Stimulated activated effector memory CD8-positive, alpha-beta T cell treated with anti-CD3 and anti-CD28 coated beads, Interleukin-12 subunit alpha, Interleukin-12 subunit beta, amount 100 ng/mL, for 72 hours (primary cell): ENCODE measurements at regions not wholly inside any gene's neighbourhood (a gene's known extent, or its start where the extent isn't known, plus 50 kb on each side); places are given as distances from the start of the nearest gene placed in this dataset.
"Not testable (repeated sequence)": the region's sequence is repeated elsewhere in the genome, so short reads cannot be mapped to it uniquely, and the experiment has no call there.

Source experiments
- ATAC-seq: fragments of 150-1000 bp; cut with Tn5 transposase; 2 replicates; pipeline ENCODE4 v1.10.0; 2021
- DNase-seq, 2 donors: peaks; one replicate each; pipeline ENCODE4 v3.0.0; 2021 to 2022; ENCODE audit warnings: low spot score in 2 of 2
- H3K27ac Mint-ChIP-seq: one replicate; pipeline ENCODE4 v1.8.0; 2022; ENCODE audit warnings: mild to moderate bottlenecking, mixed read lengths
- H3K36me3 Mint-ChIP-seq: one replicate; pipeline ENCODE4 v1.8.0; 2022; ENCODE audit warnings: mild to moderate bottlenecking, mixed read lengths
- H3K4me1 Mint-ChIP-seq: one replicate; pipeline ENCODE4 v1.8.0; 2022; ENCODE audit warnings: mixed read lengths
- H3K4me3 Mint-ChIP-seq: one replicate; pipeline ENCODE4 v1.8.0; 2022; ENCODE audit warnings: mild to moderate bottlenecking, mixed read lengths
- H3K9me3 Mint-ChIP-seq: one replicate; pipeline ENCODE4 v1.8.0; 2022; ENCODE audit warnings: mixed read lengths

DNA sequence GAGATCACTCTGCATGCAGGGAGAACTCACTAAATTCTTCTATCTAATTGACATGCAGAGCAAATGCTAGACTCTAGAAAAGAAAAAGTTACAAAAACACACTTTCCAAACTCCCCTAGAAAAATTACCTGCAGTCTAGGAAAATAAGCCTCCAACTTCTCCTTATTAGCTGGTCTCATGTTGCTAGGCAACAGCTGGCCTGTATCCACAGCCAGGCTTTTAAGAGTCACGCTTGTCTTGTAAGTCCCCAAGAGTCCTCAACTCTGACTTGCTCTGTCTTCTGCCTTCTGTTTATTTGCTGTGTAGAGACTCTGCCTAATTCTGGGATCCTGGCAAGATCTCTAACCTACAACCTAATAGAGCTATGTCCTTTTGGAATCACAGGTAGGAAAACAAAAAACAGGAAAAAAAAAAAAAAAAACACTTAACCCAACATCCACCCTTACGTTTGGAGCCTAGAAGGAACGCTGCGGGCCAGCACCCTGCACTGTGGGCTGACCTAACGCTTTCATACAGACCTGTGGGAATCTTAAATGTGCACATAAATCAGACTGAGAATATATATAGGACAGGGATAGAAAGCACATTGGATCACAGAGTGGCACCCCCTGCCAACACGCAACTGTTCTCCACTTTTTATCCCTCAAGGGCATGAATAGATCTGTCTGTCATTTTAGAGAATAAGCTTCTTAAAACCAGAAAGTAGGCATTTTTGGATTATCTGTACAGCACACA lies 117.0 kb upstream of the PTPRZ1 start:
- Mint-ChIP-seq H3K9me3 (no peaks in the 10 kb centered on the region), H3K36me3 (no peaks in the 10 kb centered on the region), H3K4me3 (no peak overlapping the region), H3K4me1 (no peaks in the 10 kb centered on the region), H3K27ac (no peak overlapping the region)
- DNase-seq (no peak), ATAC-seq (no peak)

DNA sequence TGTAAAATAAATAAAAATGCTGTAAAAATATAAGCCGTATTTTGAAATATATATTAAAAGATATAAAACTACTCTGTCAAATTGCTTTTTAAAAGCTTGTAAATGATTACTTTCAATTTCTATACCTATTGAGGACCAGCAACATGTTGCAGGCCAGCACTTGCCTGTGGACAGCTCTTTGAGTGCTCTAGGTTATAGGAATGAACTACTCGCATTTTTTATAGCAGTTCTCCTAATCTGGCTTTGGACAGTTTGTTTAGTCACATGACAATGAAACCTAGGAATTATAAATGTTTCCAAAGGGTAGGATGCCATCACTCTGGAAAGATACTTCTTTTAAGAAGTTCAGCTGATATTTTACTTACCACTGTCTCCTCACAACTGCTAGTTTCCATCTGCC lies 117.7 kb upstream of the PTPRZ1 start:
- no peak for DNase-seq
- Mint-ChIP-seq H3K4me1 (no peaks in the 10 kb centered on the region), H3K27ac (no peak overlapping the region), H3K36me3 (no peaks in the 10 kb centered on the region), H3K9me3 (no peaks in the 10 kb centered on the region), H3K4me3 (no peak overlapping the region)
- ATAC-seq = no peak

DNA sequence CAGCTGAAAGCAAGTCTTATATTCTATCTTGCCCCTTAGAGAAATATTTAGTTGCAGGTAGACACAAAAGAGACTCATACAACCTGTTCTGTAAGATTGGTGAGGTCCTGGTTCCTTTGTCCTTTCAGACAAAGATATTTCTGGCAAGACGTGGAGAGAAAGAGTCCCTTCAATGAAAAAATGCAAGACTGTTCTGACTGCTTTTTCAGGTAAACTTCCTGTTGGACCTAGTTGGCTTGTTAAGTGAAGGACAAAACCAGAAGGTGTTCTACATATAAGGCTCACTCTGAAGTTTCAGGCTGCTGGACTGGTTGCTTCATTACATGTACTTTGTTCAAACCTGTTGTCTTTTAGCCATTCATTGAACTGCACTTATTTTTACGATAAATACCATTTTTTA lies 119.0 kb upstream of the PTPRZ1 start:
- DNase-seq (no peak), ATAC-seq (no peak)
- Mint-ChIP-seq H3K27ac (no peak overlapping the region), H3K36me3 (no peaks in the 10 kb centered on the region), H3K4me1 (no peaks in the 10 kb centered on the region), H3K4me3 (no peak overlapping the region), H3K9me3 (no peaks in the 10 kb centered on the region)

DNA sequence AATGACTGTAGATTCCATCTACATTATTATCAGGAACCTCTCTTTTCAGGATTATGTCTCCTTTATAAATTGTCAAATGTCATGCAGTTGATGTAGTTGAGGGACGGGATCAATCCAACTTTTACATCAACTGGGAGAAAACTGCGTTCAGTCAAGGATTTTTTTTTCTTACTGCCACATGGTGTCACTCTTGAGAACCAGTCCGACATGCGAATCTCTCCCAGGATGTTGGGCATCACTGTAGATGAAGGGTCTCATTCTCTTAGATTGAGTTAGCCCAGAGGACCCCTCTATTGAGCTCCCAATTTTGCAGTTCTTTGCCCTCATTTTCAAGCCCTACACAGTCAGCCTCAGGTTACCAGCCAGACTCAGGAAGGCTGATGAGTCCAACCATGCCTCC lies 120.3 kb upstream of the PTPRZ1 start:
- Mint-ChIP-seq H3K4me1 (no peaks in the 10 kb centered on the region), H3K4me3 (no peak overlapping the region), H3K9me3 (no peaks in the 10 kb centered on the region), H3K36me3 (no peaks in the 10 kb centered on the region), H3K27ac (no peak overlapping the region)
- no peak for DNase-seq
- ATAC-seq = no peak

- Mint-ChIP-seq H3K9me3 (no peaks in the 10 kb centered on the region), H3K4me3 (no peak overlapping the region), H3K27ac (no peak overlapping the region), H3K4me1 (no peaks in the 10 kb centered on the region), H3K36me3 (no peaks in the 10 kb centered on the region)
- ATAC-seq (no peak), DNase-seq (no peak)
These were observed 124.4 kb upstream of the PTPRZ1 start for GRCh38 chr7:121748546-121748945.

DNA sequence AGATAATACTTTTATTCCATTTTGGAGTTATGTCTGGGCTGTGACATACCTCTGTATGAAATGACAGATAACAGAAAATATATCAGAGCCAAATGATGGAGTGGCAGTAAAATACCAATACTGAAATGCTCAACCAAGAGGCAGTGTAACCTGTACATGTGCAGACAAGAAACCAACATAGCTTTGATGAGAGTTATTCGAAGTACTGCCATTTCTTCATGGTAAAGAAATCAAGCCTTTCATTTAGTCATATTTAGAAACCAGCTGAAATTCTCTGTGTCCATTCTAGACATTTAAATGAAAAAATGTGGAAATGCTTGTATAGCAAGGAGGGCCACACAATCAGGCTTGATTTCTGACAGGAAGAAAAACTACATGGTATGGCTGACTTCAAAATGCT lies 127.1 kb upstream of the PTPRZ1 start:
- no peaks in the 10 kb centered on the region for H3K4me1 Mint-ChIP-seq
- H3K4me3 Mint-ChIP-seq = no peak overlapping the region
- ATAC-seq = no peak
- no peaks in the 10 kb centered on the region for H3K9me3 Mint-ChIP-seq
- H3K36me3 Mint-ChIP-seq = no peaks in the 10 kb centered on the region
- no peak for DNase-seq
- no peak overlapping the region for H3K27ac Mint-ChIP-seq

GRCh38 chr7:121744877-121745276 lies 128.1 kb upstream of the PTPRZ1 start:
- Mint-ChIP-seq H3K4me3 (no peak overlapping the region), H3K36me3 (no peaks in the 10 kb centered on the region), H3K27ac (no peak overlapping the region), H3K4me1 (no peaks in the 10 kb centered on the region), H3K9me3 (no peaks in the 10 kb centered on the region)
- no peak for ATAC-seq
- DNase-seq = no peak

- DNase-seq (no peak), ATAC-seq (no peak)
- Mint-ChIP-seq H3K9me3 (no peaks in the 10 kb centered on the region), H3K36me3 (no peaks in the 10 kb centered on the region), H3K4me1 (no peaks in the 10 kb centered on the region), H3K4me3 (no peak overlapping the region), H3K27ac (no peak overlapping the region)
These were observed 128.6 kb upstream of the PTPRZ1 start for GRCh38 chr7:121744319-121744718.

DNA sequence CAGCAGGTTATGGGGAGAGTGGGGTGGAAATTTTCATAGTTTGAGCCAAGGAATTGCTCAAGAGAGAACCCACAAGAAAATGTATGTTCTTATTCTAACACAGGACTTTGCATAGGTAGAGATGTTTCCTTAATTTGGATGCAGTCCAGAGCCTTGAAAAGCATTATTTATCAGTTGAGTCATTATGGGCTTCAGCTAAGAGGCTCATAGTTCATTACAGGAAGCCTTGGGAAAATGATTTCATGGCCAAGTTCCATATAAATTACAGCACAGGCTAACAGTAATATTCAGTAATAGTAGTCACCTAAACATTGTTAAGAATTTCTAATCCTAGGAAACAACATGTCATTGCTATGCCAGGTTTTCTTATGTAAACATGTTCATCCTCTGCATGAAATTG lies 131.1 kb upstream of the PTPRZ1 start:
- no peak overlapping the region for H3K4me3 Mint-ChIP-seq
- no peaks in the 10 kb centered on the region for H3K4me1 Mint-ChIP-seq
- H3K36me3 Mint-ChIP-seq = no peaks in the 10 kb centered on the region
- no peak for DNase-seq
- peaks cover 3% of the 10 kb centered on the region for H3K9me3 Mint-ChIP-seq
- no peak overlapping the region for H3K27ac Mint-ChIP-seq
- no peak for ATAC-seq

GRCh38 chr7:121739465-121739864 lies 133.5 kb upstream of the PTPRZ1 start:
- ATAC-seq (no peak), DNase-seq (no peak)
- Mint-ChIP-seq H3K4me3 (no peak overlapping the region), H3K4me1 (no peaks in the 10 kb centered on the region), H3K27ac (no peak overlapping the region), H3K36me3 (no peaks in the 10 kb centered on the region), H3K9me3 (peaks cover 4% of the 10 kb centered on the region)

GRCh38 chr7:121730869-121731268 lies 142.1 kb upstream of the PTPRZ1 start:
- no peaks in the 10 kb centered on the region for H3K4me1 Mint-ChIP-seq
- H3K27ac Mint-ChIP-seq = no peak overlapping the region
- H3K4me3 Mint-ChIP-seq = no peak overlapping the region
- no peak for DNase-seq
- no peak for ATAC-seq
- H3K9me3 Mint-ChIP-seq = peaks cover 13% of the 10 kb centered on the region
- no peaks in the 10 kb centered on the region for H3K36me3 Mint-ChIP-seq

- ATAC-seq = no peak
- H3K9me3 Mint-ChIP-seq = peaks cover 2% of the 10 kb centered on the region
These were observed 158.2 kb upstream of the PTPRZ1 start for GRCh38 chr7:121714559-121715303.

GRCh38 chr7:121712961-121713360 lies 160.0 kb upstream of the PTPRZ1 start:
- not testable (repeated sequence) for DNase-seq, ATAC-seq, H3K36me3 Mint-ChIP-seq, H3K4me3 Mint-ChIP-seq, H3K9me3 Mint-ChIP-seq, H3K4me1 Mint-ChIP-seq, H3K27ac Mint-ChIP-seq

More at GRCh38 chr7:121714559-121715303, 158.2 kb upstream of the PTPRZ1 start:
- no peak overlapping the region for H3K4me3 Mint-ChIP-seq
- no peak for DNase-seq
- H3K27ac Mint-ChIP-seq = no peak overlapping the region
- H3K4me1 Mint-ChIP-seq = no peaks in the 10 kb centered on the region
- H3K36me3 Mint-ChIP-seq = no peaks in the 10 kb centered on the region

DNA sequence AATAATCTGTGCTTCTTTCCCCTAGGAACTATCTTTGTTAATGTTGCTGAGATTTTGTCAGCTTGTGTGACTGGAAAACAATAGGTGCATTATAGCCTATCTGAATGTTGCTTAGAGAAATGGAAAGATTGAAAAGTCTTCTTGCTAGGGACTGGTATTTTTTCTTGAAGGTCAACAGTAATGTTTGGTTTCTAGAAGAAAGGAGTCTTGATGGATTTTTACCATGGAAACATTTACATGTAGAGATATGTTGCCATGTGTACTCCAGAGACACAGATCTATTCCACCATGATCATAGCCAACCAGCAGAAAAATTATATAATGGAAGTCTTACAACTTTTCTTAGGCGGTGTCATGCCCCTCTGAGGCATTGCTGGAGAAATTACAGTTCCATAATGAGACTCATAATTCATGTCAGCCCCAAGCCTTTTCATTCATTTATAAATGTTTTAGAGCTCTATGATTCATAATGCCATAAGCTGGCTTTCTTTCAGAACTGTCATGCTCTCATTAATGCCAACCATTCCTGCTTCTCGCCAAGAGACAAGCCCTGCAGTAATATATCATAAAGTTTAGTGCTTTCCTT lies 175.1 kb upstream of the PTPRZ1 start:
- ATAC-seq (no peak), DNase-seq (no peak)
- Mint-ChIP-seq H3K36me3 (no peaks in the 10 kb centered on the region), H3K4me1 (no peaks in the 10 kb centered on the region), H3K9me3 (no peaks in the 10 kb centered on the region), H3K27ac (no peak overlapping the region), H3K4me3 (no peak overlapping the region)

GRCh38 chr7:121696954-121697353 lies 176.0 kb upstream of the PTPRZ1 start:
- no peak overlapping the region for H3K27ac Mint-ChIP-seq
- no peak for ATAC-seq

GRCh38 chr7:121689749-121690148 lies 183.2 kb upstream of the PTPRZ1 start:
- DNase-seq = no peak
- Mint-ChIP-seq H3K36me3 (no peaks in the 10 kb centered on the region), H3K4me1 (no peaks in the 10 kb centered on the region), H3K4me3 (no peak overlapping the region), H3K9me3 (peaks cover 3% of the 10 kb centered on the region), H3K27ac (no peak overlapping the region)
- no peak for ATAC-seq

More at GRCh38 chr7:121696954-121697353, 176.0 kb upstream of the PTPRZ1 start:
- Mint-ChIP-seq H3K9me3 (no peaks in the 10 kb centered on the region), H3K36me3 (no peaks in the 10 kb centered on the region), H3K4me3 (no peak overlapping the region), H3K4me1 (no peaks in the 10 kb centered on the region)
- DNase-seq = no peak
